ENCODE measurements at regions not wholly inside any gene's neighbourhood (a gene's known extent, or its start where the extent isn't known, plus 50 kb on each side); places are given as distances from the start of the nearest gene placed in this dataset.

DNA sequence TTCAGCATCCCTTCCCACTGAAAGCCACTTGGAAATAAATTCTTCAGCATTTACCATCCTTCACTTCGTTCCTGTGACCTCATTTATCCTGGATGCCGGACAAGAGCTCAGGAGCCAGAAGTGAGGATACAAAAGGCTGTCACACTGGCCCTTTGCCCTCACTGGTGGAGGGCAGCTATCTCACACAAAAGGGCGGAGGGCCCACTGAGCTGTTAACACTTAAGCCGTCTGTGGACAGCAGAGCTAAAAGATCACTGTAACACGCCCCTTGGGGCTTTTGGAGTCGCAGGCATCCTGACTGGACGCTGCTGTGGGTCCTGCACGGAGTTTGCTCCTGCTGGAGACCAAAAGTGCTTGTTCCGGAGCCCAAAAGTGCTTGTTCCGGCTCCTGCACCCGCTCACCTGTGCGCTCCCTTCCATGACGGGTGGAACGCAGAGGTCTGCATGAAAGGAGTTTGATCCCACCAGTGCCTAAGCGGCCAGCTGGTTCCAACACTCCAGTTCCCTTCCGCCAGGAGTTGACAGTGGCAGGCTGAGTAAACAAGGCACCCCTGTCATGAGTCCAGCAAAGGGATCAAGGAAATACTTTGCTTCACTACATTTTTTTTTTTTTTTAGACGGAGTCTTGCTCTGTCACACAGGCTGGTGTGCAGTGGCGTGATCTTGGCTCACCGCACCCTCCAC is 572.0 kb upstream of the LINC00305 start:
- TF ChIP-seq, protein P1, sequence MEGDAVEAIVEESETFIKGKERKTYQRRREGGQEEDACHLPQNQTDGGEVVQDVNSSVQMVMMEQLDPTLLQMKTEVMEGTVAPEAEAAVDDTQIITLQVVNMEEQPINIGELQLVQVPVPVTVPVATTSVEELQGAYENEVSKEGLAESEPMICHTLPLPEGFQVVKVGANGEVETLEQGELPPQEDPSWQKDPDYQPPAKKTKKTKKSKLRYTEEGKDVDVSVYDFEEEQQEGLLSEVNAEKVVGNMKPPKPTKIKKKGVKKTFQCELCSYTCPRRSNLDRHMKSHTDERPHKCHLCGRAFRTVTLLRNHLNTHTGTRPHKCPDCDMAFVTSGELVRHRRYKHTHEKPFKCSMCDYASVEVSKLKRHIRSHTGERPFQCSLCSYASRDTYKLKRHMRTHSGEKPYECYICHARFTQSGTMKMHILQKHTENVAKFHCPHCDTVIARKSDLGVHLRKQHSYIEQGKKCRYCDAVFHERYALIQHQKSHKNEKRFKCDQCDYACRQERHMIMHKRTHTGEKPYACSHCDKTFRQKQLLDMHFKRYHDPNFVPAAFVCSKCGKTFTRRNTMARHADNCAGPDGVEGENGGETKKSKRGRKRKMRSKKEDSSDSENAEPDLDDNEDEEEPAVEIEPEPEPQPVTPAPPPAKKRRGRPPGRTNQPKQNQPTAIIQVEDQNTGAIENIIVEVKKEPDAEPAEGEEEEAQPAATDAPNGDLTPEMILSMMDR (IDR thresholded peaks at IDR 0.05; ENCODE audit: low read depth, low read length) = no peak
- TF ChIP-seq POLR2A (IDR thresholded peaks at IDR 0.05; ENCODE audit: extremely low read depth, insufficient read length) = no peak
- no peak for TF ChIP-seq MYC (IDR thresholded peaks at IDR 0.05; ENCODE audit: low read depth, low read length)
